SK-N-SH (cell line): ENCODE measurements at regions not wholly inside any gene's neighbourhood (a gene's known extent, or its start where the extent isn't known, plus 50 kb on each side); places are given as distances from the start of the nearest gene placed in this dataset.
"Not testable (repeated sequence)": the region's sequence is repeated elsewhere in the genome, so short reads cannot be mapped to it uniquely, and the experiment has no call there.

Source experiments
- CTCF ChIA-PET: fragments of 300-600, 350-600 bp; formaldehyde crosslinking; extraction: SDS; loops from one replicate; lab custom pipeline; 2021; lab: Yijun Ruan, JAX
- POLR2A ChIA-PET: fragments of 350-600 bp; sonication (Branson Sonifier 250); formaldehyde crosslinking; extraction: SDS; loops from one replicate; lab custom pipeline; 2020; ENCODE audit warnings: antibody characterized with exemption, inconsistent platforms; lab: Yijun Ruan, JAX
- DNase-seq: peaks from one replicate; pipeline ENCODE4 v3.0.0; 2012
- H2AFZ ChIP-seq: fragments of 200-600 bp; sonication (generic); 2 replicates; pipeline ENCODE4 v1.8.1; 2016; ENCODE audit warnings: antibody characterized with exemption, mild to moderate bottlenecking, low read depth
- H3F3A ChIP-seq: fragments of 200-600 bp; sonication (generic); replicated peaks from 2 replicates; pipeline ENCODE3; 2016; ENCODE audit warnings: antibody characterized with exemption, mild to moderate bottlenecking; ENCODE audit not compliant: insufficient read depth
- H3K27ac ChIP-seq, 2 experiments: fragments of 200-500 bp in 1 of 2; fragments of 200-600 bp in 1 of 2; sonication (Bioruptor generic) in 1 of 2; sonication (generic), shearing (Covaris generic) in 1 of 2; 2 replicates each; pipeline versions ENCODE4 v1.5.1 to v1.6.1; 2014 to 2016; ENCODE audit warnings: low read depth in 2 of 2, inconsistent platforms in 1 of 2, low read length in 1 of 2, mild to moderate bottlenecking in 1 of 2, mixed read lengths in 1 of 2
- H3K27me3 ChIP-seq: fragments of 200-600 bp; sonication (generic), shearing (Covaris generic); 2 replicates; pipeline ENCODE4 v1.6.1; 2016; ENCODE audit warnings: mixed run types; ENCODE audit not compliant: insufficient read depth
- H3K36me3 ChIP-seq, 2 experiments: fragments of 200-500 bp in 1 of 2; fragments of 200-600 bp in 1 of 2; sonication (Bioruptor generic) in 1 of 2; sonication (generic) in 1 of 2; replicated peaks in 1 of 2; 2 replicates each; pipeline versions ENCODE3 to v1.5.1; 2014 to 2016; ENCODE audit warnings: low read length in 1 of 2, mild to moderate bottlenecking in 1 of 2; ENCODE audit not compliant: insufficient read depth in 2 of 2, control insufficient read depth in 1 of 2
- H3K4me1 ChIP-seq, 2 experiments: fragments of 200-500 bp in 1 of 2; fragments of 200-600 bp in 1 of 2; sonication (Bioruptor generic) in 1 of 2; sonication (generic), shearing (Covaris generic) in 1 of 2; 2 replicates each; pipeline versions ENCODE4 v1.5.1 to v1.6.1; 2014 to 2016; ENCODE audit warnings: low read depth in 1 of 2, low read length in 1 of 2, mixed run types in 1 of 2; ENCODE audit not compliant: insufficient read depth in 2 of 2, control insufficient read depth in 1 of 2
- H3K4me2 ChIP-seq: fragments of 200-600 bp; sonication (generic), shearing (Covaris generic); 2 replicates; pipeline ENCODE4 v1.6.1; 2017; ENCODE audit warnings: mixed run types
- H3K4me3 ChIP-seq, 2 experiments: fragments of 200-500 bp in 1 of 2; fragments of 200-600 bp in 1 of 2; sonication (Bioruptor generic) in 1 of 2; sonication (generic), shearing (Covaris generic) in 1 of 2; 2 replicates each; pipeline versions ENCODE4 v1.5.1 to v1.8.1; 2014 to 2016; ENCODE audit warnings: low read depth in 2 of 2, inconsistent platforms in 1 of 2, low read length in 1 of 2, mild to moderate bottlenecking in 1 of 2, mixed read lengths in 1 of 2, moderate library complexity in 1 of 2
- H3K79me2 ChIP-seq: fragments of 200-600 bp; sonication (generic); 2 replicates; pipeline ENCODE4 v1.8.1; 2017; ENCODE audit warnings: mild to moderate bottlenecking; ENCODE audit not compliant: insufficient read depth
- H3K9ac ChIP-seq: fragments of 200-600 bp; sonication (generic); 2 replicates; pipeline ENCODE4 v1.6.1; 2017; ENCODE audit warnings: mixed run types
- H3K9me2 ChIP-seq: fragments of 200-600 bp; sonication (generic); 2 replicates; pipeline ENCODE4 v1.6.1; 2017; ENCODE audit warnings: mixed run types
- H3K9me3 ChIP-seq: fragments of 200-600 bp; sonication (generic); 2 replicates; pipeline ENCODE4 v1.6.1; 2017; ENCODE audit warnings: mixed run types, mild to moderate bottlenecking, moderate library complexity
- H4K20me1 ChIP-seq: fragments of 200-600 bp; sonication (generic); 2 replicates; pipeline ENCODE4 v1.6.1; 2017; ENCODE audit warnings: mild to moderate bottlenecking, mixed run types; ENCODE audit not compliant: insufficient read depth
- CTCF ChIP-seq: fragments of 200-600 bp; sonication (generic); IDR thresholded peaks from 2 replicates; pipeline ENCODE4 v1.6.1; 2017; ENCODE audit warnings: antibody characterized with exemption, mild to moderate bottlenecking, moderate library complexity
- EP300 ChIP-seq, 2 experiments: IDR thresholded peaks; 2 replicates each; pipeline versions ENCODE4 v1.4.0 to v1.6.1; 2012; ENCODE audit warnings: borderline replicate concordance in 1 of 2, low read depth in 1 of 2, low read length in 1 of 2
- EZH2phosphoT487 ChIP-seq: fragments of 200-600 bp; sonication (generic); IDR thresholded peaks from 2 replicates; pipeline ENCODE4 v1.6.1; 2017; ENCODE audit warnings: low read depth, mixed run types, mild to moderate bottlenecking, antibody characterized with exemption, moderate library complexity, borderline replicate concordance
- FOSL2 ChIP-seq: IDR thresholded peaks from 2 replicates; pipeline ENCODE4 v1.4.0; 2012; ENCODE audit warnings: low read depth, mild to moderate bottlenecking, moderate library complexity, borderline replicate concordance
- FOXJ3 ChIP-seq: sonication (generic); formaldehyde crosslinking; IDR thresholded peaks from 2 replicates; pipeline ENCODE4 v1.5.1; 2020; ENCODE audit warnings: mild to moderate bottlenecking, missing genetic modification reagents
- FOXM1 ChIP-seq: IDR thresholded peaks from 2 replicates; pipeline ENCODE4 v1.4.0; 2012; ENCODE audit warnings: low read depth, mild to moderate bottlenecking
- GABPA ChIP-seq: IDR thresholded peaks from 2 replicates; pipeline ENCODE4 v1.4.0; 2012; ENCODE audit warnings: low read depth, mild to moderate bottlenecking
- GATA2 ChIP-seq: sonication (generic); formaldehyde crosslinking; IDR thresholded peaks from 2 replicates; pipeline ENCODE4 v1.5.0; 2020; ENCODE audit warnings: mild to moderate bottlenecking, missing genetic modification reagents
- MAX ChIP-seq: IDR thresholded peaks from 2 replicates; pipeline ENCODE4 v1.4.0; 2012; ENCODE audit warnings: low read depth
- MXI1 ChIP-seq: IDR thresholded peaks from 2 replicates; pipeline ENCODE4 v1.6.1; 2012; ENCODE audit warnings: mild to moderate bottlenecking, low read depth, low read length, improper control_type of control experiment
- NRF1 ChIP-seq: IDR thresholded peaks from 2 replicates; pipeline ENCODE4 v1.6.1; 2012; ENCODE audit warnings: low read depth, mild to moderate bottlenecking, low read length
- PBX3 ChIP-seq: IDR thresholded peaks from 2 replicates; pipeline ENCODE4; 2012
- RXRA ChIP-seq: IDR thresholded peaks from 2 replicates; pipeline ENCODE4 v1.4.0; 2012; ENCODE audit warnings: low read depth, mild to moderate bottlenecking, borderline replicate concordance
- TAF1 ChIP-seq: IDR thresholded peaks from 2 replicates; pipeline ENCODE4 v1.6.1; 2012; ENCODE audit warnings: low read depth, mild to moderate bottlenecking, low read length, moderate library complexity, borderline replicate concordance
- TCF12 ChIP-seq: IDR thresholded peaks from 2 replicates; pipeline ENCODE4 v1.4.0; 2012
- USF2 ChIP-seq: fragments of 150-350 bp; IDR thresholded peaks from 2 replicates; pipeline ENCODE4 v1.6.1; 2017; ENCODE audit warnings: antibody characterized with exemption, low read length, low read depth, borderline replicate concordance
- YY1 ChIP-seq: IDR thresholded peaks from 2 replicates; pipeline ENCODE4 v1.4.0; 2012; ENCODE audit warnings: low read depth, mild to moderate bottlenecking
- WGBS: methylation state at CpG from one replicate; pipeline ENCODE4 v1.1.6; 2017; ENCODE audit warnings: low lambda C conversion rate; 5-methylcytosine and 5-hydroxymethylcytosine counted together

GRCh38 chr1:244297616-244298015 is 154.1 kb downstream of the ADSS2 start:
- no peaks in the 10 kb centered on the region for H3F3A ChIP-seq
- no peak overlapping the region for H3K4me2 ChIP-seq
- WGBS, result 99% methylated on average over 7 of the region's 7 CpGs
- no peaks in the 10 kb centered on the region for H3K79me2 ChIP-seq
- H3K36me3 ChIP-seq, result no peaks in the 10 kb centered on the region
- CTCF ChIA-PET, result interaction anchor here (1.0 to 3.6 kb wide), 3 partner anchors 8 to 954 kb away, joined by 3 to 45 read pairs (median 8); no protein-coding TSS in a partner anchor
- DNase-seq, result no peak
- no peak for TF ChIP-seq FOSL2
- no peaks in the 10 kb centered on the region for H3K9me2 ChIP-seq
- no peaks in the 10 kb centered on the region for H4K20me1 ChIP-seq
- 0 out of 4 replicates have a peak, but pooled peaks cover 0 to 2% of the 10 kb centered on the region in 2 experiments for H3K4me1 ChIP-seq
- no peaks in the 10 kb centered on the region for H3K27me3 ChIP-seq
- H2AFZ ChIP-seq, result no peak overlapping the region
- POLR2A ChIA-PET, result no interaction called here
- no peak overlapping the region for H3K4me3 ChIP-seq
- H3K9me3 ChIP-seq, result no peaks in the 10 kb centered on the region
- no peak overlapping the region for H3K27ac ChIP-seq
- H3K9ac ChIP-seq, result no peak overlapping the region

DNA sequence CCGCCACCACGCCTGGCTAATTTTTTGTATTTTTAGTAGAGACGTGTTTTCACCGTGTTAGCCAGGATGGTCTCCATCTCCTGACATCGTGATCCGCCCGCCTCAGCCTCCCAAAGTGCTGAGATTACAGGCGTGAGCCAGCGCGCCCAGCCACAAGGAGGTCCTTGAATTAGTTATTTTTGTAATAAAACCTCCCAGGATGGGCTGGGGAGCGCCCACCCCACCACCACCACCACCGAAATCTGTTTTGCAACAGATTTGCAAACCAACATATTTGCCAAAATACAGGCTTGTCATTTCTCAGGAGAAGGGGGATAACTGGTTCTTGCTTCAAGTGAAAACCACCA is 151.7 kb downstream of the ADSS2 start:
- H3K27me3 ChIP-seq, H3K36me3 ChIP-seq, H3K79me2 ChIP-seq, H4K20me1 ChIP-seq, POLR2A ChIA-PET, H3K27ac ChIP-seq, H3F3A ChIP-seq, H3K9ac ChIP-seq, DNase-seq, H3K4me3 ChIP-seq, H3K9me2 ChIP-seq, H3K9me3 ChIP-seq, H3K4me1 ChIP-seq: not testable (repeated sequence)
- CTCF ChIA-PET, result interaction anchor here (0.6 to 3.6 kb wide), 36 partner anchors 11 to 1459 kb away, joined by 3 to 45 read pairs (median 4); no protein-coding TSS in a partner anchor
- WGBS, result 90% methylated on average over 12 of the region's 12 CpGs
- Histone ChIP-seq H2AFZ (0 out of 2 replicates have a peak overlapping the region, but pooled peaks have one; percentile 93), H3K4me2 (peak overlapping the region; percentile 62; the same call in 1 of the 2 replicates)

DNA sequence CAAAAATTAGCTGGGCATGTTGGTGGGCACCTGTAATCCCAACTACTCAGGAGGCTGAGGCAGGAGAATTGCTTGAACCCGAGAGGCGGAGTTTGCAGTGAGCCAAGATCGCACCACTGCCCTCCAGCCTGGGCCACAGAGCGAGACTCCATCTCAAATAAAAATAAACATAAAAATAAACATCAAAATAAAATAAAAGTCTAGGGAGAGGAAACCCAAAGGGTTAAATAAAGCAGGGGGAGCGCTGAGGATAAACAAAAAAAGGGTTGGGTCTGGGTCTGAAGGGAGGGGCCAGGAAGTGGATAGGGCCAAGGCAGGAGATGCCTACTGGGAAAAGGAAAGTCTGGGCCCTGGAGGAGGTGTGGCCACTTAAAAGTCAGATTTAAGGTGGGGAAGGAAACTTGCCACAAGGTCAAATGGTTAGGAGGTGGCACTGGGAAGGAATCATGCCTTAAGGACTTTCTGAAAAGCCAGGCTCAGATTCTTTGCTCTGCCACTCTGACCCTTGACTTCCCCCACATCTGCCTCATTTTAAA is 150.0 kb downstream of the ADSS2 start:
- Histone ChIP-seq H3K9me2 (no peaks in the 10 kb centered on the region), H3K9me3 (peaks cover 2% of the 10 kb centered on the region), H3K36me3 (no peaks in the 10 kb centered on the region), H3K27me3 (no peaks in the 10 kb centered on the region), H2AFZ (no peak overlapping the region), H3K79me2 (no peaks in the 10 kb centered on the region), H3K4me3 (no peak overlapping the region), H3K9ac (no peak overlapping the region), H3K27ac (no peak overlapping the region), H4K20me1 (no peaks in the 10 kb centered on the region), H3K4me2 (no peak overlapping the region), H3K4me1 (peaks cover 0 to 4% of the 10 kb centered on the region in 2 experiments; a peak in 1 of 4 replicates), H3F3A (no peaks in the 10 kb centered on the region)
- WGBS, result 97% methylated on average over 5 of the region's 5 CpGs
- CTCF ChIA-PET, result no interaction called here
- no peak for TF ChIP-seq FOXM1
- TF ChIP-seq EZH2phosphoT487, result no peak
- no peak for TF ChIP-seq CTCF
- no peak for TF ChIP-seq GABPA
- TF ChIP-seq FOXJ3 (CRISPR knock-in tag), result no peak
- no peak for TF ChIP-seq MXI1
- no peak for TF ChIP-seq TCF12
- TF ChIP-seq MAX, result no peak
- no peak for TF ChIP-seq TAF1
- TF ChIP-seq RXRA, result no peak
- TF ChIP-seq YY1, result no peak
- TF ChIP-seq FOSL2, result no peak
- TF ChIP-seq USF2, result no peak
- no peak for TF ChIP-seq PBX3
- no peak for TF ChIP-seq EP300 (IDR thresholded peaks at IDR 0.05; ENCODE audit: borderline replicate concordance in 1 of 2, low read depth in 1 of 2, low read length in 1 of 2)
- TF ChIP-seq GATA2, result no peak
- no peak for TF ChIP-seq NRF1
- POLR2A ChIA-PET, result no interaction called here
- DNase-seq, result no peak
